HG02852 (cell line): ENCODE measurements at regions not wholly inside any gene's neighbourhood (a gene's known extent, or its start where the extent isn't known, plus 50 kb on each side); places are given as distances from the start of the nearest gene placed in this dataset.

Experiments used
- ATAC-seq: cut with Tn5 transposase; IDR thresholded peaks from one replicate; pipeline ENCODE4 v1.9.1; 2021; ENCODE audit warnings: mild to moderate bottlenecking, moderate library complexity; ENCODE audit not compliant: unreplicated experiment

- ATAC-seq: no peak
Observed at GRCh38 chr13:34087791-34088190, 269.8 kb downstream of the RFC3 start.

- ATAC-seq: no peak
Observed at GRCh38 chr13:34103854-34104253, 285.9 kb downstream of the RFC3 start.

GRCh38 chr13:34104853-34105252 lies 286.9 kb downstream of the RFC3 start:
- ATAC-seq: no peak

GRCh38 chr13:34107806-34108205 lies 289.9 kb downstream of the RFC3 start:
- ATAC-seq: no peak

GRCh38 chr13:34108410-34108809 lies 290.5 kb downstream of the RFC3 start:
- ATAC-seq: no peak

GRCh38 chr13:34114581-34114980 lies 296.6 kb downstream of the RFC3 start:
- peak; percentile 76 for ATAC-seq

GRCh38 chr13:34116651-34117050 lies 298.7 kb downstream of the RFC3 start:
- no peak for ATAC-seq

GRCh38 chr13:34124666-34125306 lies 306.8 kb downstream of the RFC3 start:
- no peak for ATAC-seq

GRCh38 chr13:34127523-34127922 lies 309.6 kb downstream of the RFC3 start:
- no peak for ATAC-seq

GRCh38 chr13:34128661-34129060 lies 310.7 kb downstream of the RFC3 start:
- ATAC-seq: no peak

- no peak for ATAC-seq
Observed at GRCh38 chr13:34129436-34129835, 311.5 kb downstream of the RFC3 start.

- no peak for ATAC-seq
Observed at GRCh38 chr13:34137200-34137599, 319.3 kb downstream of the RFC3 start.

GRCh38 chr13:34139660-34140227 lies 321.8 kb downstream of the RFC3 start:
- no peak for ATAC-seq

- ATAC-seq: no peak
Observed at GRCh38 chr13:34143637-34144036, 325.7 kb downstream of the RFC3 start.

- no peak for ATAC-seq
Observed at GRCh38 chr13:34144142-34144541, 326.2 kb downstream of the RFC3 start.

- ATAC-seq: no peak
Observed at GRCh38 chr13:34145061-34145460, 327.1 kb downstream of the RFC3 start.

- ATAC-seq: no peak
Observed at GRCh38 chr13:34148359-34148758, 330.4 kb downstream of the RFC3 start.

GRCh38 chr13:34151885-34152284 lies 333.9 kb downstream of the RFC3 start:
- no peak for ATAC-seq

- no peak for ATAC-seq
Observed at GRCh38 chr13:34152409-34152808, 334.5 kb downstream of the RFC3 start.

GRCh38 chr13:34152996-34153395 lies 335.0 kb downstream of the RFC3 start:
- ATAC-seq: no peak

- no peak for ATAC-seq
Observed at GRCh38 chr13:34153428-34154180, 335.7 kb downstream of the RFC3 start.

GRCh38 chr13:34155931-34156607 lies 338.1 kb downstream of the RFC3 start:
- ATAC-seq: no peak
